Head of caudate nucleus (tissue), 42 donors: ENCODE measurements at regions not wholly inside any gene's neighbourhood (a gene's known extent, or its start where the extent isn't known, plus 50 kb on each side); places are given as distances from the start of the nearest gene placed in this dataset.

Source experiments
- DNase-seq, 42 donors: peaks; one replicate each; pipeline versions ENCODE4 v3.0.0 to v3.0.0-alpha.2; 2020 to 2021; ENCODE audit warnings: mixed read lengths in 7 of 42
- intact Hi-C: fragments of 100-400 bp; cut with DNase I; formaldehyde crosslinking; loops from one replicate; pipeline ENCODE4 v1.15.0; 2022

DNA sequence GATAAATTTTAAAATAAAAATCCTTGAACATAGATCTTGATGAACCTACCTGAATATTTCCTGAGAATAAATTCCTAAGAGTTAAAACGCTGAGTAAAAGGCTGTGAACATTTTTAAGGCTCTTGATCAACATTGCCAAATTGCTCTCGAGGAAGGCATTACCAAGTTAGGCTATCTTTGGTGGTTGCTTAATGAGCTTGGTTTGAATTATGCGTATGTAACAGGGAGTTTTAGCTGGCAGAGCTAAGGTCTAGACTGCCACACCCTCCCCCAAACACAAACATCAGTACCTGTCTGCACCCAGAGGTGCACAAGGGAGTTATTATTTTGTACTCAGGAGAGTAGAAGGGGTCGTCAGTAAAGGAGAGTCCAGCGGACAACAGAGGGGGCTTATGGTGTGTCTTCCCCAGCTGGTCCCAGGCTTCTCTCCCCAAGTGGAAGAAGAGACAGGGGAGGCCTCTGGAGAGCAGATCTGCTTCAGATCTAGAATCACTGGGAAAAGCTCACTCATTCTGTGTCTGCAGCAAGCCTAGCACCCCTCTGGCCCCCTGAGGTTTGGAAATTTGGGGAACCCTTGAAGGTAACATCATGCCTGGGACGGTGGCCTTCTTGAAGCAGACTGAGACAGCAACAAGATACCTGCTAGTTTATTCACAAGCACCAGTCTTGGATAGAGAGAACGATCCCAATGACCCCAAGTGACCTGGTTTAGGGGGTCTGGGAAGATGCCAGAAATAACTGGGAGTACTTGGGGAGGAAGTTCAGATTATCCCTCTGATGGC, 197.2 kb upstream of the ID2 start:
- DNase-seq = peak in 1 of 42 donors; percentile 11
- intact Hi-C loops = no loop called here

GRCh38 chr2:8485736-8486135, 196.1 kb upstream of the ID2 start:
- no peak for DNase-seq
- intact Hi-C loops = no loop called here

DNA sequence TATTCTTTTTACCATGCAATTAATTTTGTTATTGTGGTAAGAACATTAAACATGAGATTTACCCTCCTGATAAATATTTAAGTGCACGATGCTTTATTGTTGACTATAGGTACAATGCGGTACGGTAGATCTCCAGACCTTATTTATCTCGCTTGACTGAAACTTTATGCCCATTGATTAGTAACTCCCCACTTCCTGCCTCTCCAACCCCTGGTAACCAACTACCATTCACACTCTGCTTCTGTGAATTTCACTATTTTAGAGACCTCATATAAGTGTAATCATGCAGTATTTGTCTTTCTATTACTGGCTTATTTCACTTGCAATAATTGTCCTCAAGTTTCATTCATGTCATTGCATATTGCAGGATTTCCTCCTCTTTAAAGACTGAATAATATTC, 195.7 kb upstream of the ID2 start:
- intact Hi-C loops = no loop called here
- no peak for DNase-seq

- intact Hi-C loops = no loop called here
- peak in 26 of 42 donors; percentile 19 to 73 (median 48) for DNase-seq
Observed at GRCh38 chr2:8487461-8487932, 194.4 kb upstream of the ID2 start.

DNA sequence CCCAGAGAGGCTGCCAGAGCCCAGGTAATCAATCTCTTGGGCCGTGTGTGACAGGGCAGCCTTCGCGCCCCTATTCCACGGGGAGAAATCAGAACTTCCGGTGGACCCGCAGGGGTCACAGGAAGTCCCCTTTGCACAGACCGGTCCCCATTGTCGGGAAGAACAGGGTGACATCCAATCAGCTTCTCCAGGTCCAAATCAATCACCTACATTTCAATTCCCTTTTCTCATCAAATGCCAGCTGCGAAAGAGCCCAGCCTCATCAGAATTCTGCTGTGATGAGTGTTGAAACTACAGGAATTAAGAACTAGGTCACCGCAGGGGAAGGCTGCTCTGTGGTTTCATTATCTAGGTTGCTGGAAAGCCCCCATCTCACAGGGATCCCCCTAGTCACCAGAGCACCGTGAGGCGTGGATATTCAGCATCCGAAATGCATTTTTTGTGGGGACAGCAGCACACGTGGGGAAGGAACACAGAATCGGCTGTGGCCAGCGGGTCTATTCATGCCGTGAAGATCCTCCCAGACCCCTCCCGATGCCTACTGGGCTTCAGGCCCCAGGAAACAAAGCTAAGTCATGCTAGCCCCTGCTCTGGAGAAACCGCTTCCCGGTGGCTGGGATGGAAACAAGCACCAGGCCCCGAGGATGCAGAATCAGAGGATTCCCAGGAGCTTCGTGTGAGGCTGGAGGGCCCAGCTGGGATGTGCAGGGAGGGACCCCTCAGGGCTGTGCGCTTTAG, 193.7 kb upstream of the ID2 start:
- intact Hi-C loops = no loop called here
- DNase-seq = peak in 27 of 42 donors; percentile 5 to 74 (median 33)

DNA sequence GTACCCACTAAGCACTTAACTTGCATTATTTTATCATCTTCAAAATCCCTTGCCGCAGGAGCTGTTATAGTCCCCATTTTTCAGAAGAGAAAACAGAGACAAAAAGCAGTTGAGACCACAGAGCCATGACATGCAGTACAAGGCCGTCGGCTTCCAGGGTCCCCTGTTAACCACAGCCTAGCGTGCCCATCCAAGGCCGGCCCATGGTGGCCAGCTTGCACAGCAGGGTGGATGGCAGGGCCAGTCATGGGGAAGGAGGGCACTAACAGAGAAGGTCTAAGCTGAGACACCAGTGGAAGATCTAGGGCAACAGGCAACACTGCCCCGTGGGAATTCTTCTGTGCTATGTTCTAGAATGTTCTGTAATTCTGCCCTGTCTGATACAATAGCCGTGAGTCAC, 192.6 kb upstream of the ID2 start:
- intact Hi-C loops = no loop called here
- no peak for DNase-seq

GRCh38 chr2:8489751-8490150, 192.1 kb upstream of the ID2 start:
- intact Hi-C loops = no loop called here
- DNase-seq = no peak

DNA sequence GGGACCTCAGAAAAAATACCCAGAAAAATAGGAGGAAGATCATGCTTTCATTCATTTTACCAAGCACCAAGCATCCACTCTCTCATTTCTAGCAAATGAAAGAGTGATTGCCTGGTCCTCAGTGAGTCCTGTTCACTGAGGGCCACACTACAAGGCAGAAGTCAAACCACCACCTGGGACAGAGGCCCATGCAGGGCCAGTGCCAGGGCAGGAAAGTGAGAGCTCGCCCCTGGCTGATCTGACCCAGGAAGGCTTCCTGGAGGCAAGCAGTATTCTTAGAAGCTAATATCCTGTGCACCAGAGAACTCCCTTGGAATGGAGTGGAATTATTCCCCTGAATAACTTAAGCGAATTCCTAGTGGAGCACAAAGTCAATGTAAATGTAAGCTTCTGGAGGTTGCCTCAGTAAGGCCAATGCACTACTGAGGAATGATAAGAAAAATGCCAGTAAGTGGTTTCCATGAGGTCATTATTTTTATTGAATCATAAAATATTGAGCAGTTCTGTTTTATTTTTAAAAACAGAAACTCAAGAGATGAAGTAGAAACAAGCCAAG, 191.6 kb upstream of the ID2 start:
- intact Hi-C loops = no loop called here
- no peak for DNase-seq

DNA sequence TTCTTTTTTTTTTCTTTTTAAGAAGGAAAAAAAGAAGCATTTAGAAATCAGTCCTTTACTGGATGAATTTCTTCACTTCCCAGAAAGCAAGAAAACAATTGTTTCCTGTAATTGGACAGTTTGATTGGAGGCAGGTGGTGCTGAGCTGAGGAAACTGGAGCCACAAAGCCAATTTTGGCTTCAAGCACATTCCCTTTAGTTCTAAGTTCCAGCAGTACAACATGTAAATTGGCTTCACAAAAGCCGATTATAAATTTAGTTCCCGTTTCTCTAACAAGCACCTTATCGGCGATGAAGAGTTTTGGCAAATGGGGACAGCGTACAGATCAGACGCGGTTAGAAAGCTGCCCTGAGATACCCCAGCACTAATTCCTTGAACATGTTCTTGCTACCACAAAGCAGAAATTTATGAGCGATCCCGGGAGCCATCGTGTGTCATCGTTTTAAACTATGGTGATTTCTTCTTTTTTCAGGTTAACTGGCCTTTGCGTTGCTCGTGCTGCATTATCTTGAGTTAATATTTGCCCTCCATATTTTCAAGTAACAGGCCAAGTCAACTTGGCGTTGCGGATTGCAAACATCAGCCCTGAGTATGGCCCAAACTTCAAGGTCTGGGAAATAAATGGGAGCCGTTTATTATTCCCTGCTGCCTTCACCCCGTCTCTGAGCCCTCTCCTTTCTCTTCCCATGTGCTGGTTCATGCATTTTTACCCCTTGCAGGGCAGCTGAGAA, 190.4 kb upstream of the ID2 start:
- peak in 1 of 42 donors; percentile 19 for DNase-seq
- intact Hi-C loops = no loop called here

DNA sequence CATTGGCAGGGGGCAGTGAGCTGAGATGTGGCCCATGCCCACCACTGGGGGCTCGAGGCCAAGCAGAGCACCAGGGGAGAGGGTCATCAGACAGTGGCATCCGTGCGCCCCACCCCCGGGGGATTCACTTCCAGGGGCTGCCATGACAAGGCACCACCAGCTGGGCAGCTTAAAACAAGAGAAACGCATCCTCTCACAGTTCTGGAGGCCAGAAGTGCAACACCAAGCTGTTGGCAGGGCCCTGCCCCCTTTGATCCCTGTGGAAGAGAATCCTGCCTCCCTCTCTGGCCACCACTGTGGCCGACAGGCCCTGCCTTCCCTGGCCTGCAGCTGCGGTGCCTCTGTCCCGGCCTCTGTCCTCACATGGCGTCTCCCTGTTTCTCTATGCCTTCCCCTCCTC, 187.7 kb upstream of the ID2 start:
- DNase-seq = no peak
- intact Hi-C loops = no loop called here

GRCh38 chr2:8494589-8494988, 187.3 kb upstream of the ID2 start:
- intact Hi-C loops = no loop called here
- no peak for DNase-seq

- intact Hi-C loops = no loop called here
- DNase-seq = peak in 1 of 42 donors; percentile 6
Observed at GRCh38 chr2:8495189-8495989, 186.5 kb upstream of the ID2 start.

DNA sequence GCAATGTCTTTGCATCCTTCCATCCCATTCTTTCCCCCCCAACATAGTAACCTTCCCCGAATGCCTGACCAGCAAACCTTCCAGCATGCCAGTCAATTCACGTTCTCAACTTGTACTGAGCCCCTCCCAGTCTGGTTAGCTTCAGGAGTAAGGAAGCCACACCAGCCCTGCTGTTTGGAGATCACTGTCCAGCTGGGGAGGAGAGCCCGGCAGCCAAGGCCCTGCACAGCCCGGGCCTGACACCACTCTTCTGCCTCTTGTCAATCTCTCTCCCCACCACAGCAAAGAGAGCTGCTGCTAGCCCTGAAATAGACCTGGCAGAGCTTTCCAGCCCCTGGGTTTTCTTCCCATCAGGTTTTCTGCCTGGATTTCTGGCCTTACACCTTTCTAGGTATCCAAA, 185.8 kb upstream of the ID2 start:
- peak in 2 of 42 donors; percentile 7 to 24 for DNase-seq
- intact Hi-C loops = no loop called here

DNA sequence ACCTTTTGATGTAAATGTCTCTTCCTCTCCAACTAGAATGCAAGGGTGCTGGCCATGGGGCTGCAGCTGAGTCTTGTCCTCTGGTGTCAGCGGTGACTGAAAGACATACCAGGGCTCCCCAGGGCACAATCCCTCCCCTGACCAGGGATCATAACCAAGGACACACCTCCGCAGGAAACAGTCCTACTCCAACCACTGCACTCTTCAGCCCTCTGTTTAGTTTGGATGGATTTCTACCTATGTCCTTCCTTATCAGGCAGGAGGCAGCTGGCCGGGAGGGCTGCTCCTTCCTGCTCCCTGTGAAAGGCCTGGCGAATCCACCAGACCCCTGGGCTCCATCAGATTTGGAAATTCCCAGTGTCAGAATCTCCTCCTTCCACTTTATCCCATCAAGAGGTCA, 185.2 kb upstream of the ID2 start:
- no peak for DNase-seq
- intact Hi-C loops = no loop called here

DNA sequence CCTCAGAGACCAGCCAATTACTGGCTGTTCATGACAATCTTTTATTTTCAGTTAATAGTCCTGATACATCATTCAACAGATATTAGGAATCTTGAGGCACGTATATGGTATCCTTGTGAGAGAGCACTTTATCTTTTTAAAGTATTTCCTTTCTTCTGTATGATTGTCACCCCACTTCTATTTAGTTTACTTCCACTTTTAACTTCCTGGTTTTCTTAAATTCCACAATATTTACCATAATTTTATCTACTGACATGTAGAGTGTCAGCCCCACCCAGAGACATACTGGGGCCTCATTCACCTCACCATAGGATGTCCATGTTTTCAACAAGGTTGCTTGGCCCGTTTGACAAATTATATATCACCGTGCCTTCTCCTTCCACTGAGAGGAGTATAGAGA, 182.9 kb upstream of the ID2 start:
- no peak for DNase-seq
- intact Hi-C loops = no loop called here

GRCh38 chr2:8500124-8501054, 181.5 kb upstream of the ID2 start:
- intact Hi-C loops = no loop called here
- no peak for DNase-seq

GRCh38 chr2:8501061-8501720, 180.7 kb upstream of the ID2 start:
- intact Hi-C loops = no loop called here
- no peak for DNase-seq
